ENCODE measurements at regions not wholly inside any gene's neighbourhood (a gene's known extent, or its start where the extent isn't known, plus 50 kb on each side); places are given as distances from the start of the nearest gene placed in this dataset.

DNA sequence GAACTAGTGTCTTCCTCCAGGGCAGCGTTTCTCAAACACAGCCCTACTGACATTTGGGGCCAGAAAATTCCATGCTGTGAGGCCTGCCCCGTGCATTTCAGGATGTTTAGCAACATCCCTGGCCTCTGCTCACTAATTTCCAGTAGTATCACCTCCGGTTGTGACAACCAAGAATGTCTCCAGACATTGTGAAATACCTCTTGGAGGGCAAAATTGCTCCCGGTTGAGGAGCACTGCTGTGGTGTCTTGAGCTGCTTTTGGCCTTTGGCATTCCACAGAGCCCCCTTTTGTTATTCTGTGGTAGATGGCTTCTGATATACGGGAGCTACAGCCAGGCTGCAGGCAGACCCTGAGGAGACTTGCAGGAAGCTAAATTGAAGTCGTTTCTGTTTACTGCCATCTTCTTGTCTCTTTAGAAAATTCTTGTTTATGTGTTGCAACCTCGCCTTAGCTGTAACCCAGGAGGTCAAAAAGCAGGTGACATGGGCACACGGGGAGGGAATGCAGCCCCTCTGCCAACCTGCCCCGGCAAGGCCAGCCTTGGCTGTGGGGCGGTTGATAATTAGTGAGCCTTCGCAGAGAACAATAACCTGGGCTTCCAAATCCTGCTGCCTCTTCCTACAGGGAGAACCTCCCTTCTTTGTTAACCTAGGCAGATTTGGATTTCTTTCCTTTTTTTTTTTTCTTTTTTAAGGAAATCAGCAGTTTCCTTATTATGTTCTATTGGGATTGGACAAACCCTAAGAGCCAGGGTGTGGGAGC lies 74.7 kb upstream of the AKT3 start:
- no peak for TF ChIP-seq CTCF (IDR thresholded peaks at IDR 0.05)
- ATAC-seq (ENCODE audit: low FRiP score) (no peak), DNase-seq (ENCODE audit: low spot score) (no peak)

DNA sequence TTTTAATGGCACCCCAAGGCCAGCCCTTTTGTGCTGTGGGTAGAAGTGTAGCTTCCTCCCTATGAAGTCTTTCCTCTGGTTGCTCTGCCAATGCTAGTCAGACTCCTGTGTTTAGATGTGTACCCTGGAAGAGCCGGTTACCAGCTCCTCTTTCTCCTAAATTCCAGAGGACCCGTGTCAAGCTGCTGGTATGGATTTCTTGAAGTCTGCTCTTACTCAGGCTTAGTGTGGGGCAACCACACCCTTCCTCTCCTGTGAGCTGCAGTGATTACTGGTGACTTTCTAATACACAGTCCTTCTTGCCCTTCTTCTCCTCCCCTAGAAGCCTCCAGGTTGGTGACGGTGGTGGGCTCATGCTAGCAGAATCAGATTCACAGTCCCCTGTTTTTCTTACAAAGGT lies 74.1 kb upstream of the AKT3 start:
- TF ChIP-seq CTCF (IDR thresholded peaks at IDR 0.05): no peak
- no peak for ATAC-seq (ENCODE audit: low FRiP score)

DNA sequence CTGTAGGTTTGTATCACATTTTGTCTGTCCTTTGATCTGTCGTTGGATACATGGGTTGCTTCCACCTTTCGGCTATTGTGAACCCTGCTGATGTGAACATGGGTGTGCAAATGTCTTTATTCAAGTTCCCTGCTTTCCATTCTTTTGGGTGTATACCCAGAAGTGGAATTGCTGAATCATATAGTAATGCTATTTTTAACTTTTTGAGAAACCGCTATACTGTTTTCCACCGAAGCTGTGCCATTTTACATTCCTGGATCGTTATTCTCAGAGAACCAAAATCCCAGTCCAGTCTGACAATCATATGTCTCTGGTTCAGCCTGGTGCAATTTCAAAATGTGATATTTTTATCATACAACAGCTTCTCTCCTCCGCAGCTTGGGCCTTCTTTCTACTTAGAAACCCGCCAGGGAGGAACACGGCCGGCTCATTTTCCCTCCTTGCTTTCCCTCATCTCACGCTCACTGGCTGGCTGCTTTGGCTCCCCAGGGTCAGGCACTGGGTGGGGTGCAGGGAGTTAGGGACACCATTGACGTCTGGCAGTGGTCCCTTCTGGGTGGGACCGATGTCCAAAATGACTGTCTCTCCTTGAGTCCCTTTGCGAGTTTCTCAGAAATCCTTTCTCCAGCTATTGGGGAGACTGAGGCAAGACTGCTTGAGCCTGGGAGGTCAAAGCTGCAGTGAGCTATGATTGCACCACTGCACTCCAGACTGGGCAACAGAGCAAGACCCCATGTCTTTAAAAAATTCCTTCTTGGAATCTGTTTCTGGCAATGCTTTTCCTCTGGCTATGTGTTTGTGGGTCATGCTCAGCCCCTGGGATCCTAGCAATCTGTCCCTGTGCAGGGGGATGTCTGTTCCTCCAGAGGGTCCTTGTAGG lies 73.5 kb upstream of the AKT3 start:
- DNase-seq (ENCODE audit: low spot score): no peak
- no peak for TF ChIP-seq CTCF (IDR thresholded peaks at IDR 0.05)
- no peak for ATAC-seq (ENCODE audit: low FRiP score)

More for the DNA sequence above, 74.1 kb upstream of the AKT3 start:
- DNase-seq (ENCODE audit: low spot score): no peak

DNA sequence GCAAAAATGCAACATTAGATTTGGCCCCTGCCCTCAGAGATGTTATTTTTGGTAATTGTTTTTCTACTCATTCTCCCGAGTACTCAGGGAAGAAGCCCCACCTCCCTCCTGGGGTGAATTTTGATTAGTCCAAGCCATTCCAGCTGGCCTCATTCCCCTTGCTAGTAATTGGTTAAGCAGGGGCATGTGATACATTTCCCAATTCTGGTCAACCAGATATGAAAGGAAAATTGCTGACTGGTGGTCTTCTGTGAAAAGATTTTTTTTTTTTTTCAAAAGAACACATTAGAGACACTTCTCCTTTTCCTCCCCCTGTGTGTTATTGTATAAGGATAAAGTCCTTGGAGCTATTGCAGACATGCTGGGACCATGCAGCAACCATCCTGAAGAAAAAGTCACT lies 71.1 kb upstream of the AKT3 start:
- no peak for ATAC-seq (ENCODE audit: low FRiP score)
- DNase-seq (ENCODE audit: low spot score): no peak
- no peak for TF ChIP-seq CTCF (IDR thresholded peaks at IDR 0.05)

DNA sequence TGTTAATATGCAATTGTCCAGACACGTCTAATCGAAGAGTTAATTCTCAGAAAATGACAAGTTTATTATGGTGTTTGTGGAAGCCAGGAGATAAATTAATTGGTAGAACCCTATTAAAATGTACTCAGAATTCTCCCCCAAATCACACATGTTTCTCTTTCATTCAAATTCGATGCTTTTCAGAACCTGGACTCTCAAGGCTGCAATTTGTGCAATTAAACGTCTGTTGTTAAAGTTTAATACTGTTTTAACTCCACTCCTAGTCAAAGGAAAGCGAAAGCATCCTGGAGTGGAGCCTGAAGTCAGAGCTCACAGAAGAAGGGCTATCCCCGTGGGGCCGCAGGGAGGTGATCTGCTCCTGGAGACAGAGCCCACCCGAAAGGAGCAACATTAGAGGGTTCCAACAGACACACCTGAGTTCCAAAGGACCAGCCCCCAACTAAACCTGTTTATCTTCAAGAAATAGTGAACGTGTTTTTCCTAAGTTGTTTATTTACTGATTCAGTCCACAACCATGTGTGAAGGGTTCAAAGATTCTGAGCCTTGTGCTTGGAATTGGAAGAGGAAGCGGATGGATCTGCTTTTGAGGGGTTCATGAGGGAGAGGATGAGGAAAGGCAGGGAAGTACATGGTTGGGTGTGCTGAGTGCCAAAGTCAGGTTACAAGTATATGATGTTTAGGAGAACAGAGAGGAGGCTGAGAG lies 68.0 kb upstream of the AKT3 start:
- ATAC-seq (ENCODE audit: low FRiP score) (no peak), DNase-seq (ENCODE audit: low spot score) (no peak)
- no peak for TF ChIP-seq CTCF (IDR thresholded peaks at IDR 0.05)

GRCh38 chr1:243917177-243917862 lies 67.3 kb upstream of the AKT3 start:
- DNase-seq (ENCODE audit: low spot score) (no peak), ATAC-seq (ENCODE audit: low FRiP score) (peak; percentile 82)
- TF ChIP-seq CTCF (IDR thresholded peaks at IDR 0.05): no peak

Data from omental fat pad (tissue), 3 donors.